Keratinocyte (primary cell): ENCODE measurements at regions not wholly inside any gene's neighbourhood (a gene's known extent, or its start where the extent isn't known, plus 50 kb on each side); places are given as distances from the start of the nearest gene placed in this dataset.

ENCODE experiments used
- EZH2 ChIP-seq: IDR thresholded peaks from one replicate; pipeline ENCODE4 v1.6.1; 2012; ENCODE audit warnings: inconsistent platforms, mild to moderate bottlenecking, low read length, moderate library complexity
- TF ChIP-seq, protein P1 (sequence below), 3 experiments: IDR thresholded peaks in 1 of 3; conservative IDR thresholded peaks in 1 of 3; optimal IDR thresholded peaks in 1 of 3; 2 replicates in 2 of 3; 3 replicates in 1 of 3; pipeline versions ENCODE3 to v1.5.1; 2011; ENCODE audit warnings: low read length in 3 of 3, mild to moderate bottlenecking in 3 of 3, moderate library complexity in 2 of 3, control low read depth in 1 of 3, inconsistent platforms in 1 of 3; ENCODE audit not compliant: insufficient read depth in 2 of 3; ENCODE audit errors: extremely low read depth in 1 of 3

DNA sequence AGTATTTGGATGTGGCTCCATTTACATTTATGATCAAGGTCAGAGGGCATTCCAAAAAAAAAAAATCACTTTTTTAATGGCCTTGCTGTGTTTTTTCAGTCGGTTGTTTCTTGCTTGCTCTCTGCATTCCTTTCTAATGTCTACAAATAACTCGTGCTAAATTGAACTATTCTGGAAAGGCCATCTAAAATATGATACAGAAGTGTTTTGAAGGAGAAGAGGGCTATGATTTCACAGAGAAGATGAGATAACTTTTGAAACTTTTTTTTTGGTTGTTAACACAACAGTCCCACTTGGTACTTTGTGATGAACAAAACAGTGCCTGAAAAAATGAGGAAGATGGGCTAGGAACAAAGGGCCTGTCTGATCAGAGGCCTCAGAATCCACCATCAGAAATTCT is 156.1 kb upstream of the SMLR1 start:
- TF ChIP-seq, protein P1, sequence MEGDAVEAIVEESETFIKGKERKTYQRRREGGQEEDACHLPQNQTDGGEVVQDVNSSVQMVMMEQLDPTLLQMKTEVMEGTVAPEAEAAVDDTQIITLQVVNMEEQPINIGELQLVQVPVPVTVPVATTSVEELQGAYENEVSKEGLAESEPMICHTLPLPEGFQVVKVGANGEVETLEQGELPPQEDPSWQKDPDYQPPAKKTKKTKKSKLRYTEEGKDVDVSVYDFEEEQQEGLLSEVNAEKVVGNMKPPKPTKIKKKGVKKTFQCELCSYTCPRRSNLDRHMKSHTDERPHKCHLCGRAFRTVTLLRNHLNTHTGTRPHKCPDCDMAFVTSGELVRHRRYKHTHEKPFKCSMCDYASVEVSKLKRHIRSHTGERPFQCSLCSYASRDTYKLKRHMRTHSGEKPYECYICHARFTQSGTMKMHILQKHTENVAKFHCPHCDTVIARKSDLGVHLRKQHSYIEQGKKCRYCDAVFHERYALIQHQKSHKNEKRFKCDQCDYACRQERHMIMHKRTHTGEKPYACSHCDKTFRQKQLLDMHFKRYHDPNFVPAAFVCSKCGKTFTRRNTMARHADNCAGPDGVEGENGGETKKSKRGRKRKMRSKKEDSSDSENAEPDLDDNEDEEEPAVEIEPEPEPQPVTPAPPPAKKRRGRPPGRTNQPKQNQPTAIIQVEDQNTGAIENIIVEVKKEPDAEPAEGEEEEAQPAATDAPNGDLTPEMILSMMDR (optimal IDR thresholded peaks at IDR 0.05 in 1 of 3, IDR thresholded peaks at IDR 0.05 in 1 of 3, conservative IDR thresholded peaks at IDR 0.05 in 1 of 3; ENCODE audit: extremely low read depth in 1 of 3, insufficient read depth in 2 of 3, low read length in 3 of 3): no peak
- no peak for TF ChIP-seq EZH2
